Panc1 (cell line): ENCODE measurements at regions not wholly inside any gene's neighbourhood (a gene's known extent, or its start where the extent isn't known, plus 50 kb on each side); places are given as distances from the start of the nearest gene placed in this dataset.

ENCODE experiments used
- ATAC-seq: fragments of 200-7000 bp; cut with Tn5 transposase; 2 replicates; pipeline ENCODE4 v1.9.1; 2020; ENCODE audit warnings: mild to moderate bottlenecking, moderate library complexity
- BruUV-seq: library from RNA; stranded (reverse); fragments of 400-500 nt; replicated peaks from 2 replicates; lab custom pipeline; 2021; lab: Mats Ljungman, UMichigan
- CTCF ChIA-PET: fragments of 300-600 bp; sonication (Branson Sonifier 250); formaldehyde crosslinking; loops from one replicate; lab custom pipeline; 2022; ENCODE audit warnings: antibody characterized with exemption; lab: Charles Lee
- POLR2A ChIA-PET: fragments of 300-600 bp; sonication (Branson Sonifier 250); formaldehyde crosslinking; loops from one replicate; lab custom pipeline; 2022; ENCODE audit warnings: antibody characterized with exemption; lab: Charles Lee
- DNase-seq: peaks from one replicate; pipeline ENCODE4 v3.0.0-alpha.2; 2010; ENCODE audit warnings: low read depth, low spot score
- H3K27ac ChIP-seq: 2 replicates; pipeline ENCODE4 v1.5.1; 2011; ENCODE audit warnings: mild to moderate bottlenecking, low read length, inconsistent platforms
- H3K27me3 ChIP-seq: fragments of 200-500 bp; sonication (Bioruptor generic); 2 replicates; pipeline ENCODE4 v1.6.0; 2014; ENCODE audit warnings: low read length, inconsistent platforms; ENCODE audit not compliant: control insufficient read depth, insufficient read depth
- H3K36me3 ChIP-seq: fragments of 200-500 bp; sonication (Bioruptor generic); 2 replicates; pipeline ENCODE4 v1.5.1; 2014; ENCODE audit warnings: inconsistent platforms, mild to moderate bottlenecking, low read length, moderate library complexity; ENCODE audit not compliant: control insufficient read depth, insufficient read depth
- H3K4me1 ChIP-seq: 2 replicates; pipeline ENCODE4 v1.5.1; 2011; ENCODE audit warnings: inconsistent platforms, mild to moderate bottlenecking, low read length, moderate library complexity; ENCODE audit not compliant: control insufficient read depth, insufficient read depth
- H3K4me3 ChIP-seq, 2 experiments: 2 replicates each; pipeline ENCODE4 v1.5.1; 2011 to 2012; ENCODE audit warnings: low read depth in 2 of 2, low read length in 2 of 2, mild to moderate bottlenecking in 2 of 2, inconsistent platforms in 1 of 2, moderate library complexity in 1 of 2
- H3K9me3 ChIP-seq: fragments of 200-500 bp; sonication (Bioruptor generic); 2 replicates; pipeline ENCODE4 v1.5.1; 2014; ENCODE audit warnings: low read depth, mild to moderate bottlenecking, inconsistent platforms, low read length, moderate library complexity; ENCODE audit not compliant: control insufficient read depth, insufficient read depth
- CTCF ChIP-seq: fragments of 450-650 bp; IDR thresholded peaks from 2 replicates; pipeline ENCODE4 v1.5.1; 2017; ENCODE audit warnings: mild to moderate bottlenecking
- POLR2AphosphoS5 ChIP-seq: IDR thresholded peaks from 2 replicates; pipeline ENCODE4 v1.6.1; 2012; ENCODE audit warnings: mild to moderate bottlenecking, low read depth, low read length, moderate library complexity
- REST ChIP-seq, 2 experiments: IDR thresholded peaks; 2 replicates each; pipeline ENCODE4 v1.6.1; 2011 to 2012; ENCODE audit warnings: low read depth in 2 of 2, control low read depth in 1 of 2, low read length in 1 of 2, mild to moderate bottlenecking in 1 of 2, moderate library complexity in 1 of 2; ENCODE audit not compliant: insufficient read depth in 1 of 2
- SIN3A ChIP-seq: IDR thresholded peaks from 2 replicates; pipeline ENCODE4 v1.6.1; 2012; ENCODE audit warnings: low read depth, mild to moderate bottlenecking, low read length, moderate library complexity, borderline replicate concordance; ENCODE audit not compliant: insufficient read depth
- TCF7L2 ChIP-seq: IDR thresholded peaks from 2 replicates; pipeline ENCODE4 v1.6.1; 2011; ENCODE audit warnings: mild to moderate bottlenecking, low read depth, low read length, inconsistent platforms
- in situ Hi-C: cut with HindIII; loops from 2 replicates; pipeline ENCODE4 v1.10.0; 2016; ENCODE audit warnings: low sequenced_read_pairs, low pct_unique_long_range_greater_than_20kb
- intact Hi-C: fragments of 100-400 bp; cut with micrococcal nuclease; formaldehyde crosslinking; loops from one replicate; pipeline ENCODE4 v1.10.0; 2022; ENCODE audit not compliant: unreplicated experiment

- no peaks in the 10 kb centered on the region for H3K36me3 ChIP-seq
- no TSS peak for BruUV-seq
- DNase-seq (no peak), ATAC-seq (no peak)
- intact Hi-C loops: no loop called here
- no peak for TF ChIP-seq SIN3A
- no peak for TF ChIP-seq REST (IDR thresholded peaks at IDR 0.05; ENCODE audit: insufficient read depth in 1 of 2, low read depth in 2 of 2, low read length in 1 of 2)
- no peak for TF ChIP-seq TCF7L2
- TF ChIP-seq POLR2AphosphoS5: no peak
- TF ChIP-seq CTCF: no peak
- H3K4me3 ChIP-seq: no peak overlapping the region
- in situ Hi-C loops: no loop called here
- POLR2A ChIA-PET: no interaction called here
- CTCF ChIA-PET: no interaction called here
- no peaks in the 10 kb centered on the region for H3K4me1 ChIP-seq
- no peaks in the 10 kb centered on the region for H3K9me3 ChIP-seq
- no peak overlapping the region for H3K27ac ChIP-seq
- H3K27me3 ChIP-seq: no peaks in the 10 kb centered on the region; the same call in 1 of the 2 replicates
Measured at GRCh38 chr9:113798062-113799030, 77.8 kb upstream of the ZNF618 start.

- ATAC-seq: no peak
- H3K4me3 ChIP-seq: no peak overlapping the region
- CTCF ChIA-PET: no interaction called here
Measured at GRCh38 chr9:113800276-113800675, 75.8 kb upstream of the ZNF618 start.

More at GRCh38 chr9:113800276-113800675, 75.8 kb upstream of the ZNF618 start:
- TF ChIP-seq REST (IDR thresholded peaks at IDR 0.05; ENCODE audit: insufficient read depth in 1 of 2, low read depth in 2 of 2, low read length in 1 of 2): no peak
- TF ChIP-seq CTCF: no peak
- TF ChIP-seq SIN3A: no peak
- TF ChIP-seq POLR2AphosphoS5: no peak
- TF ChIP-seq TCF7L2: no peak
- intact Hi-C loops (no loop called here), in situ Hi-C loops (no loop called here)
- DNase-seq: no peak
- no TSS peak for BruUV-seq
- Histone ChIP-seq H3K4me1 (no peaks in the 10 kb centered on the region), H3K9me3 (no peaks in the 10 kb centered on the region), H3K27me3 (no peaks in the 10 kb centered on the region; the same call in 1 of the 2 replicates), H3K36me3 (no peaks in the 10 kb centered on the region), H3K27ac (no peak overlapping the region)
- POLR2A ChIA-PET: no interaction called here
